ENCODE measurements at regions not wholly inside any gene's neighbourhood (a gene's known extent, or its start where the extent isn't known, plus 50 kb on each side); places are given as distances from the start of the nearest gene placed in this dataset.

- DNase-seq (ENCODE audit: low read depth, low spot score): no peak
These were observed 257.7 kb downstream of the SLITRK6 start for GRCh38 chr13:85541476-85541875.

DNA sequence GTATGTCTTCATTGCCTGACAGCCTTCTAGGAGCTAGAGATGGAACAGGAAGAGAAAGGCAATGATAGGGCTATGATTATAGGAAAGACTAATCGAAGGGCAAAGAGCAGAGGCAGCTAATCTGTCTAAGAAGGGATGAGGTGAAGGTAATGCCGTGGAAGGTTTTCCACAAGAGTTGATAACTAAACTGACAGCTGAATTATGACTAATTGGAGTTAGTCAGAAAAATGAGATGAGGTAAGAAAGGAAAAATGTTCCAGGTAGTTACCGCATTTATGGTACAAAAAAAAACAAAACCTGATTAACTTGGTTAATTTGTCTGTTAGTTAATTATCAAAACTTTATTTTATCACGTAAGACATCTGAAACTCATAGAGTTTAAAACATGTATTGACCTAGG, 260.3 kb downstream of the SLITRK6 start:
- no peak for DNase-seq (ENCODE audit: low read depth, low spot score)

DNA sequence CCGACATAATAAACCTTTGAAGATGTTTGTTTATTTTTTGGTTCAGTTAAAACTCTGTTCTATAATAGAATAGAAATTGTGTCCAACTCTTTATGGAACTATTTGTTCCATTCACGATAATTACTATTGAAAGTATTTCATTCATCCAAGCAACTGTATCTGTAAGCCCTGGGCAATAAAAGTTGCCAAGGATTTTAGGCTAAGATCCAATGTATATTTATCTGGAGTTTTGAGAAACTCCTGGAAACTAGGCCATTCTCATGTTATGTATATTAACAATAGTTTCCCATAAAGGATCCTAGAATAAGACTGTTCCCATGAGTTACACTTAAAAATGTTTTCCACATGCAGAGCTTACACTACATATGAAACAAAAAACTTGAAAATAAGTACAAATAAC, 261.6 kb downstream of the SLITRK6 start:
- DNase-seq (ENCODE audit: low read depth, low spot score): no peak

DNA sequence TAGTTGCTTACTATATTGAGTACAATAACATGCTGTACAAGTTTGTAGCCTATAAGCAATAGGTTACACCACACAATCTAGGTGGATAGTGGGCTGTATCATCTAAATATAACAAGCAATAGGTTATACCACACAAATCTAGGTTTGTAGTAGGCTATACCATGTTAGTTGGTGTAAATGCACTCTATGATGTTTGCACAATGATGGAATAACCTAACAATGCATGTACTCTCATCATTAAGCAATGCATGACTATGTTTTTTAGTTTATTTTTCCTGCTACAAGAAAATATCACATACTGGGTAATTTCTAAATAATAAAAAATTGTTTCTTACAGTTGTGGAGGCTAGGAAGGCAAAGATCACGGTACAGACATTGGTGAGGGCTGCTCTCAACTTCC, 262.5 kb downstream of the SLITRK6 start:
- DNase-seq (ENCODE audit: low read depth, low spot score): no peak

DNA sequence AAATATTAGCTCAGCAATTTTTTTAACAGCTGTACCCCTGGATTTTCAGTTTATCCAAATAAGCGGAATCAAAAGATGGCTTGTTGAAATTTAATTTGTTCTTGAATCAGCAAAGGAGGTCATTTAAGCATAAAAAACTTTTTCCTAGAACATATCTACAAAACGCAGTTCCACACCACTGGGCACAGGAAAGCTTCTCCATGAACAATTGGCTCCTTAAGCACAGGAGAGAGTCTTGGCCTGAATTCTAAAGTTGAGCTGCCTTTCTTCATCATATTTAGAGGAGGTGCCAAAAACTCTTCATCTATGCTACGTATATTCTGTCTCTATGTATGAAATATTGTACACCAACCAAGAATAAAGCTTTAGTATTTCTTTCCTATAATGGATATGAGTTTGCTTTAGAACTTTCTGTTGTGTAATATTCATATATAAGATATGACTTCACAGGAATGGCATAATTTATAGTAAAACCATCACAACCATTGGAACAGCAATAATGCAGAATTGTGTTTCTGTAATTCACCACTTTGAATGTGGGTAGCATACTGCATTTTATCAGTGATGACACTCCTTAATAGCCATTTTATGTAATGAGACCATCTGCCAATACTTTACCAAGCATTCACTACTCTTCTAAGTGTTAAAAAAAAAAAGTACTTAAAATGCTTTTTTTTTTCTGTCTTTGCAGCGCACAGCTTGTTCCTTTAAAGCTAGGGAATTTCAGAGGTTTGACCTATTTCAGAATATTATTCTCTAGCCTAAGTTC, 263.7 kb downstream of the SLITRK6 start:
- no peak for DNase-seq (ENCODE audit: low read depth, low spot score)

DNA sequence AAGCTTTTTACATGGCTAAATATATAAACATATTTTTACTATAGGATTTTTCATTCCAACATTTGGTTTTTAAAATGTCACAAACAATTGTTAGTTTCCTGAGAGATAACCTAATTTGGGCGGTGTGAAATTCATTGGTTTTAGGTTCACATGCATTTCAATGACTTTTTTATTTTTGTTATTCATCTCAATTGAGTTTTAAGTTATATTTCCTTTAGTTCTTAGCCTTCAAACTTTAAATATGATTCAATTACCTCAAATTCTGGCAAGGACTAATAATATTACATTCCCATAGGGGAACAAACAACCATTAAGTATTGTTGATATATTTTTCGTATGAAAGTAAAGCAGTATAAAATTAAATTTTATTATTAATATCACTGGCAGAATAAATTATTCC, 265.3 kb downstream of the SLITRK6 start:
- no peak for DNase-seq (ENCODE audit: low read depth, low spot score)

- no peak for DNase-seq (ENCODE audit: low read depth, low spot score)
These were observed 270.0 kb downstream of the SLITRK6 start for GRCh38 chr13:85529218-85529594.

GRCh38 chr13:85528491-85529217, 270.6 kb downstream of the SLITRK6 start:
- DNase-seq (ENCODE audit: low read depth, low spot score): no peak

GRCh38 chr13:85527316-85527715, 271.9 kb downstream of the SLITRK6 start:
- no peak for DNase-seq (ENCODE audit: low read depth, low spot score)

GRCh38 chr13:85525411-85525810, 273.8 kb downstream of the SLITRK6 start:
- DNase-seq (ENCODE audit: low read depth, low spot score): no peak

DNA sequence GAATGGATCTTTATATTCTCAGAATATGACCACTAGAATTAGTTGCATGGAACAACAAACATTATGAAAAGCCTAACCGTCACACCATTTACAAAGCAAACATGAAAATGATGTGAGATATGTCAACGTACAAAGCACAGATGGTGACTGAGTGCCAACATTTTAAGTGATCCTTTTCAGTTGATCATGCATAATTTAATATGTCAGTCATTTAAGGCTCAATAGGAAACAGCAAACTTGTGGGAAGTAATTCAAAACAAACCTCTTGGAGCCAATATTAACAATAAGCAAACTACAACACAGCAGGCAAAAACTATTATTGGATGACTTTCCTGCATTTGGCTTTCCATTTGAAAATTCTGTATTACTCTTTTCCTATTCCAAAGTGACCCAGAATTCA, 277.6 kb downstream of the SLITRK6 start:
- DNase-seq (ENCODE audit: low read depth, low spot score): no peak

DNA sequence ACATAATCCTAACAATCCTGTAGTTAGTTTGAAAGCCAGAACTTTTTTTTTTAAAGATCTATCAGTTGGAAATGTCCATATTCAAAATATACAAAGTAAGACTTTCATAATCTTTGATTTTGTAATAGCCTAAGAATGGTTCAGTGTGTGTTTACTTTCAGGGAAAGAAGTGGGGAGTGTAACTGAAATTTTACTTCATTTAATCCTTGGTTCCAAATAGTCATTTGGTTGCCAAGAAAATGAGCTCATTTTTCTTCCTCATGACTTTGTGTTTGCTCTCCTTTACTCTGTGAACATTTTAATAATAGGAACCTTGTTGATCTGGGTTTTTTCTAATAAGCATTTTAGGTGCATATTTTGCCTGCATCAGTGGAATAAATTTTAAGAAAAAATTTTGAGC, 278.8 kb downstream of the SLITRK6 start:
- no peak for DNase-seq (ENCODE audit: low read depth, low spot score)

GRCh38 chr13:85519363-85519762, 279.9 kb downstream of the SLITRK6 start:
- no peak for DNase-seq (ENCODE audit: low read depth, low spot score)

GRCh38 chr13:85512421-85512820, 286.8 kb downstream of the SLITRK6 start:
- no peak for DNase-seq (ENCODE audit: low read depth, low spot score)

GRCh38 chr13:85509512-85509911, 289.7 kb downstream of the SLITRK6 start:
- DNase-seq (ENCODE audit: low read depth, low spot score): no peak

GRCh38 chr13:85508683-85509329, 290.4 kb downstream of the SLITRK6 start:
- no peak for DNase-seq (ENCODE audit: low read depth, low spot score)

- DNase-seq (ENCODE audit: low read depth, low spot score): no peak
These were observed 295.4 kb downstream of the SLITRK6 start for GRCh38 chr13:85503797-85504196.

DNA sequence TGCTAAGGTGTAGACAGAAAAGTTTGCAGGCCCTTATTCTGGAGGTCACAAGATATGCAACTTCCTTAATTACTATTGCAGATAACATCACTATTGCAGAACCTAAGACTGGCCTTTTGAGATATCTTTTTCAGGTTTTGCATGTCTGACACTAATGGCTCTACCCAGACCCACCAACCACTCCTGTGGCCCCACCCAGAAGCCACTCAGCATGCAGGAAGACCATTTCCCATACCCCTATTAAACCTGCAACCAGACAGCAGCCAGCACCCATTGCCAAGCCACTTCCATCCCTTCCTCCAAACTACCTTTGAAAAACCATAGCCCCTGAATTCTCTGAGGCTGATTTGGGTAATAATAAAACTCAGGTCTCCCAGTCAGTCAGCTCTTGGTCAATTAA, 297.6 kb downstream of the SLITRK6 start:
- no peak for DNase-seq (ENCODE audit: low read depth, low spot score)

GRCh38 chr13:85500696-85501256, 298.4 kb downstream of the SLITRK6 start:
- no peak for DNase-seq (ENCODE audit: low read depth, low spot score)

- DNase-seq (ENCODE audit: low read depth, low spot score): no peak
These were observed 300.4 kb downstream of the SLITRK6 start for GRCh38 chr13:85498774-85499173.

DNA sequence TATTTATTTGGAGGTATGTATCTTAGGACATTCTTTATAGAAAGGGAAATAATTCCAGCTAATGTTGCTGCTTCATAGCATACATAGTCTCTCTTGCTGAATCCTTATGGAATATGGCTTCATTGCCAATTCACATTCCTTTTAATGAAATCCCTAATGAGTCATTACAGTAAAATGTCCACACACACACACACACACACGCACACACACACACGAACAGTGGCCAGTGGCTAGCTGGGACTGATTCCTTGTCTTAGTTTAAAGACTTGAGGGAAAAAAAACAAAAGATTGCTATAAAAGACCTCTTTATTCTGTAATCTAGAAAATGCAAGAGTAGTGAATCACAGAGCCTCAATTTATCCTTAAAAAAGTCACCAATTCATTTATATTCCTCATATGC, 301.6 kb downstream of the SLITRK6 start:
- no peak for DNase-seq (ENCODE audit: low read depth, low spot score)

- no peak for DNase-seq (ENCODE audit: low read depth, low spot score)
These were observed 306.9 kb downstream of the SLITRK6 start for GRCh38 chr13:85492283-85492682.
